CD14-positive monocyte (primary cell): ENCODE measurements at regions not wholly inside any gene's neighbourhood (a gene's known extent, or its start where the extent isn't known, plus 50 kb on each side); places are given as distances from the start of the nearest gene placed in this dataset.

Source experiments
- DNase-seq, 3 donors: peaks; one replicate each; pipeline ENCODE4 v3.0.0-alpha.2; 2011 to 2022
- H2AFZ ChIP-seq: 2 replicates; pipeline ENCODE4 v1.6.0; 2012; ENCODE audit warnings: mild to moderate bottlenecking, low read depth, low read length, inconsistent platforms; ENCODE audit not compliant: insufficient read depth, poor library complexity, severe bottlenecking
- H3K27ac ChIP-seq, 2 donors: 1 replicate in 1 of 2; 2 replicates in 1 of 2; pipeline ENCODE4 v1.5.1; 2012 to 2013; ENCODE audit warnings: low read length in 2 of 2, control low read depth in 1 of 2, inconsistent platforms in 1 of 2, low read depth in 1 of 2, mild to moderate bottlenecking in 1 of 2
- H3K27me3 ChIP-seq, 2 donors: one replicate each; pipeline versions ENCODE4 v1.6.0 to v1.6.1; 2011 to 2013; ENCODE audit warnings: low read length in 2 of 2; ENCODE audit not compliant: control insufficient read depth in 2 of 2, insufficient read depth in 2 of 2
- H3K36me3 ChIP-seq, 2 donors: replicated peaks in 1 of 2; 1 replicate in 1 of 2; 2 replicates in 1 of 2; pipeline versions ENCODE4 v1.5.1 to v1.6.1; 2012 to 2013; ENCODE audit warnings: low read length in 2 of 2, control low read depth in 1 of 2, inconsistent platforms in 1 of 2, mild to moderate bottlenecking in 1 of 2; ENCODE audit not compliant: insufficient read depth in 2 of 2, control insufficient read depth in 1 of 2
- H3K4me1 ChIP-seq, 2 donors: 1 replicate in 1 of 2; 2 replicates in 1 of 2; pipeline versions ENCODE4 v1.5.1 to v1.6.1; 2012 to 2013; ENCODE audit warnings: low read length in 2 of 2, control low read depth in 1 of 2, inconsistent platforms in 1 of 2, mild to moderate bottlenecking in 1 of 2, moderate library complexity in 1 of 2; ENCODE audit not compliant: insufficient read depth in 2 of 2, control insufficient read depth in 1 of 2
- H3K4me2 ChIP-seq: replicated peaks from 2 replicates; pipeline ENCODE3; 2012; ENCODE audit warnings: low read length, moderate library complexity, mild to moderate bottlenecking; ENCODE audit not compliant: poor library complexity, severe bottlenecking; ENCODE audit errors: extremely low read depth
- H3K4me3 ChIP-seq, 3 experiments: fragments of 200-600 bp in 1 of 3; sonication (generic) in 1 of 3; replicated peaks in 1 of 3; 1 replicate in 2 of 3; 2 replicates in 1 of 3; pipeline ENCODE4 v1.5.1; 2011 to 2013; ENCODE audit warnings: low read length in 3 of 3, mild to moderate bottlenecking in 3 of 3, control low read depth in 2 of 3, low read depth in 2 of 3, inconsistent platforms in 1 of 3, moderate library complexity in 1 of 3
- H3K79me2 ChIP-seq: 2 replicates; pipeline ENCODE4 v1.6.0; 2012; ENCODE audit warnings: mild to moderate bottlenecking, control low read depth, inconsistent platforms, low read length, moderate library complexity; ENCODE audit not compliant: insufficient read depth
- H3K9ac ChIP-seq: 2 replicates; pipeline ENCODE4 v1.6.0; 2017; ENCODE audit warnings: low read length, mild to moderate bottlenecking; ENCODE audit not compliant: insufficient read depth, poor library complexity, severe bottlenecking
- H3K9me3 ChIP-seq, 2 donors: replicated peaks in 1 of 2; 1 replicate in 1 of 2; 2 replicates in 1 of 2; pipeline versions ENCODE4 v1.5.1 to v1.6.1; 2012 to 2013; ENCODE audit warnings: low read length in 2 of 2, control low read depth in 1 of 2; ENCODE audit not compliant: control insufficient read depth in 1 of 2, insufficient read depth in 1 of 2
- H4K20me1 ChIP-seq: 2 replicates; pipeline ENCODE4 v1.6.0; 2012; ENCODE audit warnings: mild to moderate bottlenecking, low read length, control low read depth, moderate library complexity; ENCODE audit not compliant: insufficient read depth
- H3K27ac Mint-ChIP-seq, 7 donors: one replicate each; pipeline ENCODE4 v1.8.0; 2020; ENCODE audit warnings: mild to moderate bottlenecking in 7 of 7, mixed read lengths in 7 of 7, moderate library complexity in 6 of 7, inconsistent platforms in 2 of 7
- H3K27me3 Mint-ChIP-seq, 3 donors: one replicate each; pipeline ENCODE4 v1.8.0; 2021 to 2022; ENCODE audit warnings: low read depth in 3 of 3, mild to moderate bottlenecking in 3 of 3, mixed read lengths in 3 of 3, moderate library complexity in 3 of 3, inconsistent platforms in 1 of 3
- H3K36me3 Mint-ChIP-seq, 2 donors: one replicate each; pipeline ENCODE4 v1.8.0; 2020; ENCODE audit warnings: mixed read lengths in 2 of 2, inconsistent platforms in 1 of 2, mild to moderate bottlenecking in 1 of 2
- H3K4me1 Mint-ChIP-seq: one replicate; pipeline ENCODE4 v1.8.0; 2020; ENCODE audit warnings: mild to moderate bottlenecking, mixed read lengths
- H3K4me3 Mint-ChIP-seq, 2 donors: one replicate each; pipeline ENCODE4 v1.8.0; 2020; ENCODE audit warnings: mild to moderate bottlenecking in 2 of 2, mixed read lengths in 2 of 2, moderate library complexity in 1 of 2
- H3K9me3 Mint-ChIP-seq, 7 donors: one replicate each; pipeline ENCODE4 v1.8.0; 2020 to 2022; ENCODE audit warnings: mixed read lengths in 7 of 7, mild to moderate bottlenecking in 6 of 7, moderate library complexity in 6 of 7, inconsistent platforms in 2 of 7
- CTCF ChIP-seq: fragments of 200-600 bp; IDR thresholded peaks from one replicate; pipeline ENCODE4 v1.8.0; 2022; ENCODE audit warnings: antibody characterized with exemption, mild to moderate bottlenecking
- WGBS: methylation state at CpG from one replicate; pipeline ENCODE4 v1.1.5; 2013; ENCODE audit warnings: missing lambda C conversion rate; ENCODE audit not compliant: insufficient coverage; 5-methylcytosine and 5-hydroxymethylcytosine counted together
- intact Hi-C, 2 donors: fragments of 100-400 bp; cut with micrococcal nuclease; formaldehyde crosslinking; loops; one replicate each; pipeline versions ENCODE4 v1.15.0 to v1.15.1; 2023

- Mint-ChIP-seq H3K4me3 (no peak overlapping the region), H3K9me3 (peaks cover 0 to 5% (median 0%) of the 10 kb centered on the region in 7 donors), H3K36me3 (no peaks in the 10 kb centered on the region), H3K27ac (no peak overlapping the region), H3K4me1 (no peaks in the 10 kb centered on the region), H3K27me3 (peaks cover 0 to 1% (median 0%) of the 10 kb centered on the region in 3 donors)
- Histone ChIP-seq H3K4me2 (no peak overlapping the region), H3K4me3 (no peak overlapping the region), H3K79me2 (no peaks in the 10 kb centered on the region), H3K27ac (no peak overlapping the region), H3K4me1 (no peaks in the 10 kb centered on the region), H2AFZ (no peak overlapping the region), H4K20me1 (no peaks in the 10 kb centered on the region), H3K9me3 (no peaks in the 10 kb centered on the region), H3K9ac (no peak overlapping the region), H3K27me3 (no peaks in the 10 kb centered on the region), H3K36me3 (no peaks in the 10 kb centered on the region)
- TF ChIP-seq CTCF: no peak
- WGBS: no CpG with 5 or more reads among the region's 3 CpGs
- no peak for DNase-seq
- intact Hi-C loops: no loop called here
These were observed 557.6 kb downstream of the SATB2 start for GRCh38 chr2:198900141-198900540.

GRCh38 chr2:198890490-198890889 is 567.2 kb downstream of the SATB2 start:
- H3K79me2 ChIP-seq: no peaks in the 10 kb centered on the region
- H2AFZ ChIP-seq: no peak overlapping the region
- Mint-ChIP-seq H3K27me3 (no peaks in the 10 kb centered on the region), H3K27ac (no peak overlapping the region), H3K36me3 (no peaks in the 10 kb centered on the region), H3K4me1 (no peaks in the 10 kb centered on the region), H3K9me3 (peaks cover 0 to 14% (median 3%) of the 10 kb centered on the region in 7 donors), H3K4me3 (no peak overlapping the region)
- no peak overlapping the region for H3K9ac ChIP-seq
- DNase-seq: no peak
- no peaks in the 10 kb centered on the region for H3K36me3 ChIP-seq
- H3K27me3 ChIP-seq: no peaks in the 10 kb centered on the region
- H3K9me3 ChIP-seq: peaks cover 0 to 7% of the 10 kb centered on the region in 2 donors
- intact Hi-C loops: no loop called here
- no peak overlapping the region for H3K4me2 ChIP-seq
- H3K4me1 ChIP-seq: no peaks in the 10 kb centered on the region
- no peak overlapping the region for H3K4me3 ChIP-seq
- no peak overlapping the region for H3K27ac ChIP-seq
- no peak for TF ChIP-seq CTCF
- no peaks in the 10 kb centered on the region for H4K20me1 ChIP-seq
